ENCODE measurements at regions not wholly inside any gene's neighbourhood (a gene's known extent, or its start where the extent isn't known, plus 50 kb on each side); places are given as distances from the start of the nearest gene placed in this dataset.
"Not testable (repeated sequence)": the region's sequence is repeated elsewhere in the genome, so short reads cannot be mapped to it uniquely, and the experiment has no call there.

- DNase-seq; H3K27me3 ChIP-seq; H3K9me3 ChIP-seq; H3K36me3 ChIP-seq; H3K4me3 ChIP-seq (replicated peaks in 1 of 3); intact Hi-C loops (cut with DNase I); H3K4me1 ChIP-seq; H3K27ac ChIP-seq: not testable (repeated sequence)
- 85 to 88% methylated on average over 6 of the region's 6 CpGs for WGBS, 2 donors
Observed at GRCh38 chr16:16627865-16628264, 248.9 kb downstream of the NPIPA7 start.

- H3K27me3 ChIP-seq; H3K27ac ChIP-seq; H3K9me3 ChIP-seq; H3K36me3 ChIP-seq; H3K4me3 ChIP-seq (replicated peaks in 1 of 3); H3K4me1 ChIP-seq; DNase-seq; intact Hi-C loops (cut with DNase I): not testable (repeated sequence)
- WGBS, 2 donors: 77 to 84% methylated on average over 6 of the region's 7 CpGs
Observed at GRCh38 chr16:16638231-16638630, 259.3 kb downstream of the NPIPA7 start.

- DNase-seq; H3K4me1 ChIP-seq; H3K36me3 ChIP-seq; H3K9me3 ChIP-seq; H3K4me3 ChIP-seq (replicated peaks in 1 of 3); H3K27ac ChIP-seq; intact Hi-C loops (cut with DNase I); H3K27me3 ChIP-seq: not testable (repeated sequence)
- 52 to 73% methylated on average over 1 to 2 of the region's 3 CpGs for WGBS, 2 donors
Observed at GRCh38 chr16:16638714-16639113, 259.8 kb downstream of the NPIPA7 start.

GRCh38 chr16:16643828-16644227 is 264.9 kb downstream of the NPIPA7 start:
- H3K9me3 ChIP-seq; H3K27ac ChIP-seq; H3K4me3 ChIP-seq (replicated peaks in 1 of 3); DNase-seq; H3K4me1 ChIP-seq; H3K27me3 ChIP-seq; H3K36me3 ChIP-seq; intact Hi-C loops (cut with DNase I): not testable (repeated sequence)
- 65 to 96% methylated on average over 1 of the region's 1 CpG for WGBS, 2 donors

GRCh38 chr16:16648002-16648401 is 269.1 kb downstream of the NPIPA7 start:
- H3K27me3 ChIP-seq; DNase-seq; H3K4me3 ChIP-seq (replicated peaks in 1 of 3); H3K4me1 ChIP-seq; H3K36me3 ChIP-seq; intact Hi-C loops (cut with DNase I); H3K9me3 ChIP-seq; H3K27ac ChIP-seq: not testable (repeated sequence)
- WGBS, 2 donors: 57 to 63% methylated on average over 1 of the region's 4 CpGs

- intact Hi-C loops (cut with DNase I); DNase-seq; H3K4me3 ChIP-seq (replicated peaks in 1 of 3); H3K27me3 ChIP-seq; H3K9me3 ChIP-seq; H3K27ac ChIP-seq; H3K36me3 ChIP-seq; H3K4me1 ChIP-seq: not testable (repeated sequence)
- WGBS, 2 donors: no CpG with 5 or more reads among the region's 3 CpGs
Observed at GRCh38 chr16:16672180-16672812, 293.4 kb downstream of the NPIPA7 start.

GRCh38 chr16:16674820-16675219 is 295.9 kb downstream of the NPIPA7 start:
- H3K4me1 ChIP-seq; intact Hi-C loops (cut with DNase I); H3K36me3 ChIP-seq; H3K9me3 ChIP-seq; H3K4me3 ChIP-seq (replicated peaks in 1 of 3); DNase-seq; H3K27ac ChIP-seq; H3K27me3 ChIP-seq: not testable (repeated sequence)
- WGBS, 2 donors: no CpG with 5 or more reads among the region's 9 CpGs

GRCh38 chr16:16721849-16722248 is 342.9 kb downstream of the NPIPA7 start:
- WGBS, 2 donors: no CpG with 5 or more reads among the region's 4 CpGs
- H3K27me3 ChIP-seq, DNase-seq: not testable (repeated sequence)

GRCh38 chr16:16722666-16723065 is 343.7 kb downstream of the NPIPA7 start:
- H3K27me3 ChIP-seq; H3K36me3 ChIP-seq; H3K4me3 ChIP-seq (replicated peaks in 1 of 3); H3K27ac ChIP-seq; DNase-seq; H3K4me1 ChIP-seq; H3K9me3 ChIP-seq; intact Hi-C loops (cut with DNase I): not testable (repeated sequence)
- WGBS, 2 donors: no CpG with 5 or more reads among the region's 4 CpGs

More at GRCh38 chr16:16721849-16722248, 342.9 kb downstream of the NPIPA7 start:
- intact Hi-C loops (cut with DNase I); H3K9me3 ChIP-seq; H3K27ac ChIP-seq; H3K36me3 ChIP-seq; H3K4me1 ChIP-seq; H3K4me3 ChIP-seq (replicated peaks in 1 of 3): not testable (repeated sequence)

- H3K9me3 ChIP-seq; DNase-seq; H3K27ac ChIP-seq; H3K4me1 ChIP-seq; H3K27me3 ChIP-seq; intact Hi-C loops (cut with DNase I); H3K36me3 ChIP-seq; H3K4me3 ChIP-seq (replicated peaks in 1 of 3): not testable (repeated sequence)
- WGBS, 2 donors: no CpG with 5 or more reads among the region's 6 CpGs
Observed at GRCh38 chr16:16723819-16724519, 345.0 kb downstream of the NPIPA7 start.

- H3K4me3 ChIP-seq (replicated peaks in 1 of 3); intact Hi-C loops (cut with DNase I); DNase-seq; H3K9me3 ChIP-seq; H3K27me3 ChIP-seq; H3K4me1 ChIP-seq; H3K36me3 ChIP-seq; H3K27ac ChIP-seq: not testable (repeated sequence)
- WGBS, 2 donors: no CpG with 5 or more reads among the region's 2 CpGs
Observed at GRCh38 chr16:16727048-16727447, 348.1 kb downstream of the NPIPA7 start.

GRCh38 chr16:16742573-16742972 is 363.6 kb downstream of the NPIPA7 start:
- H3K27me3 ChIP-seq; H3K27ac ChIP-seq; H3K9me3 ChIP-seq; H3K4me3 ChIP-seq (replicated peaks in 1 of 3); H3K4me1 ChIP-seq; DNase-seq; H3K36me3 ChIP-seq; intact Hi-C loops (cut with DNase I): not testable (repeated sequence)
- WGBS, 2 donors: 75 to 89% methylated on average over 1 of the region's 1 CpG

GRCh38 chr16:16754992-16755667 is 376.2 kb downstream of the NPIPA7 start:
- H3K4me3 ChIP-seq (replicated peaks in 1 of 3); H3K36me3 ChIP-seq; H3K27me3 ChIP-seq; DNase-seq; H3K4me1 ChIP-seq; H3K9me3 ChIP-seq; H3K27ac ChIP-seq; intact Hi-C loops (cut with DNase I): not testable (repeated sequence)
- 76 to 90% methylated on average over 2 of the region's 5 CpGs for WGBS, 2 donors
